ENCODE measurements at regions not wholly inside any gene's neighbourhood (a gene's known extent, or its start where the extent isn't known, plus 50 kb on each side); places are given as distances from the start of the nearest gene placed in this dataset.
"Not testable (repeated sequence)": the region's sequence is repeated elsewhere in the genome, so short reads cannot be mapped to it uniquely, and the experiment has no call there.

GRCh38 chr6:12481292-12481691 lies 191.1 kb downstream of the EDN1 start:
- DNase-seq, result no peak

GRCh38 chr6:12481850-12482249 lies 191.7 kb downstream of the EDN1 start:
- no peak for DNase-seq

DNA sequence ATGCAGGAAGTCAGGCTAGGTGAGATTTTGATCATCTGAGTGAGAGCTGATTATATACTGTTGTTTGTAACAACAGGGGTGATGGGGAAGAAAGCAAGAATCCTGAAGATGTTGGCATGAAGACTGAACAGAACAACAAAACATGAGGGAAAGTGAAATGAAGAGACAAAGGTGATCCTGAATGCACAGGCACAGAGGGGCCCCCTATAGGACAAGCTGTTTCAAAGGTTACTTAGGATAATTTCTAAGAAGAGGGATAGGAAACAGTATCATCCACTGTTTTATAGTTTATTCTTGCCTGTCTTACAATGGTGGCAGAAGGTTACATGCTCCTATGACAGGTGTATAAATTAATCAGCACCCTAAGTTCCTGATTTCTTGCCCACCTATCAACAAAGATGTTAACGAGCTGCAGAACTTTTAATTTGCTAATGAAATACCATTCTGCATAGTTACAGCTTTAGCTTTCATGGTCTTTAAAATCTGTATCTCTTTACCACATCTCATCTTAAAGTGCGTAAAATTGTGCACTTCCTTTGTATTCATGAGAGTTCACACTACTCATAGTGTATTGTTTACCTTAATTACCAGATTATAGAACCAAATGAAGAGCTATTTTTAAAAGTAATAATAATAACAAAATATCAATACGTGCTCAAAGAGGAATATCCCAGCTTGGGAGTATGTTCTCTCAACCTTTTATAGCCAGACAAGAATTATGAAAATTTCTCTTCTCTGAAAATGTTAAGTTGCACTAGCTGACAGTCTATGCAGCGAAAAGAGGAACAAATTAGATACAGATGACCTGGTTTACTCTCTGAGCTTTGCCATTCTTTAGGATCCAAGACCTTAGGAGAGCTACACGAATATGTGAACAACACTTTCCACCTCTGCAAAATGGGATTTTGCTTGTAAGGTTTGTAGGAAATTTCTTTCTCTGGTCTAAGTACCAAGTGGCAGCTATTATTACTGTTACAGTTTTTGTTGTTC lies 192.5 kb downstream of the EDN1 start:
- DNase-seq, result no peak

- no peak for DNase-seq
Observed at GRCh38 chr6:12483712-12484111, 193.6 kb downstream of the EDN1 start.

- no peak for DNase-seq
Observed at GRCh38 chr6:12484519-12484918, 194.4 kb downstream of the EDN1 start.

GRCh38 chr6:12485226-12485764 lies 195.1 kb downstream of the EDN1 start:
- DNase-seq, result no peak

DNA sequence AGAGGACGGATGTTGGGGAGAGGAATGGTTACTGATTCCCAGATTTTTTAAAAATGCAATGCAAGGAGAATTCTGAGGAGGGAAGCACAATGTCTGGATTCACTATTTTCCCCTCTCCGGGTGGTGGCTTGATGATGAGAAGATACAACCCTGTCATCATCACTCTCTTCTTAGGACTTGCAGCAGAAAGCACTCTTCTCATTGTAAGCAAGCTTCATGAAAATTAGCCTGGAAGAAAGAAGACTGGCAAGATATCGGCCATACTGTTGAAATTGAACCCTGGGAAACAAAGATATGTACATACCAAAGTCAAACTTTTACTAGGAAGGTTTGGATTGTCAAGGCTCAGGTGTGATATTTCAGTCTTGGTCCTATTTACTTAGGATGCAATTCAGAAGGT lies 195.7 kb downstream of the EDN1 start:
- DNase-seq, result no peak

GRCh38 chr6:12490351-12490903 lies 200.3 kb downstream of the EDN1 start:
- no peak for DNase-seq

- no peak for DNase-seq
Observed at GRCh38 chr6:12490904-12491571, 200.9 kb downstream of the EDN1 start.

GRCh38 chr6:12492929-12493328 lies 202.8 kb downstream of the EDN1 start:
- DNase-seq, result not testable (repeated sequence)

DNA sequence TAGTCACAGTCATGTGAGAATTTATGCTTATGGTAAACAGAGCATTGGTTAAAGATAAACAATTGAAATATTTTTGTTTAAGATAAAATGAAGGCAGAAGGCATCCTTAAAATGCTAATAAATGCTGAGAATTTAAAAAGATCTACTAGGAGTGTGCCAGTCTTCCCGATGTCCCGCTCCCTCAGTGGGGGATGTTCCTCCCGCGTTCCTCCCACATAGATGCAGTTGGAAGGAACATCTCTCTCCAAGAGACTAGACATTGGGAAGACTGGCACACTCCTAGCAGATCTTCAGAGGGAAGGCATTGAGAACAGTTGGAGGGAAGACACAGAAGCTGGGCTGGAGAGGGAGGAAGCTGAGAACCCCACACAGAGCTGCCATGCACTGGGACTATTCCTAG lies 203.3 kb downstream of the EDN1 start:
- DNase-seq, result no peak

DNA sequence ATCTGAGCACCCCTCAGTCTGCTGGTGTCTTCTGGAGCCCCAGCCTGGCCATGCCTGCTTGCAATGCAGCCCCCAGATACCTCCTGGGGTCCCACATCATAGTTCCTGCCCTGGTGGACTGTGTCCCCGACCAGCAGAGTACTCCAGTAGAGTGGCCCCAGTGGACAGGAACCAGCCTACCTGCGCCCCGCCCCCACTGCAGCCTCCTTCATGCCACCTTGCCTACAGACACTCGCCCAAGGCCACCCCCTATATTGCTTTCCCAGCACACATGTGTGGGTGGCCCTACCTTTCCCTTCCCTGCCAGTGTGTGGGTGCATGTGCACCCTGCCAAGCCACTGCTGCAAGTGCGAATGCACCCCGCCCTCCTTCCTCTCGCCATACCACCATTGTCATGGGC lies 204.0 kb downstream of the EDN1 start:
- no peak for DNase-seq

DNA sequence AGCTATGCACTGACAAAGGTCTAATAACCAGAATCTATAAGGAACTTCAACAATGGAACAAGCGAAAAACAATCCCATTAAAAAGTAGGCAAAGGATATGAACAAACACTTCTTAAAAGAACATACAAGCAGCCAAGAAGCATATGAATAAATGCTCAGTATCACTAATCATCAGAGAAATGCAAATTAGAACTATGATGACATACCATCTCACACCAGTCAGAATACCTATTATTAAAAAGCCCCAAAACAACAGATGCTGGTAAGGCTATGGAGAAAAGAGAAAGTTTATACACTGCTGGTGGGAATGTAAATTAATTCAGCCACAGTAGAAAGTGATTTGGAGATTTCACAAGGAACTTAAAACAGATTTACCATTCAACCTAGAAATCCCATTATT lies 211.8 kb downstream of the EDN1 start:
- no peak for DNase-seq

DNA sequence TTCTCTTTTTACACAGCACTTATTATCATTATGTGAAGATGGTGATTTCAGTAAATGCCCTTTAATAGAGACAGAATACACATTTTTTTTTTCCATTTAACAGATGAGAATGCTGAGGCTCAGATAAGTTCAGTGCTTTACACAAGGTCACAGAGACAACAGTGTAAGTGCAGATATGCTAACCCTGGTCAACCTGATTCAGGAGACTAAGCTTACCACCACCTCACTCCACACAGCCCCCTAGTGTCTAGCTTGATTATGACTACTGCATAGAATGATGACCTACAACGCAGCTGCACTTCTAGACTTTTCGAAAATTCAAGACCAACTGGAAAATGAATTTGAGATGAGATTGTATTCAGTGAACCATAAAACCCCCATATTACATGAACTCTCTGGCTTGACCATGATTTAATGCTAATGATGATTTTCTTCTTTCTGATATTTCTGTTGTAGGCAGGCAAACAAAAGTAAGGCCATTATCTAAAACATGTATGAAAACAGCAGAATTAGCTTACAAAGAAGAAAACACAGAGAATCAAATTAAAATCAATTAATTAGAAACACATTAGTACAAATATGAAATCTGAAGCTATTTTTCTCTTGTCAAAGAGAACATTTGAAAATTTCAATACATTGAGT lies 212.1 kb upstream of the PHACTR1 start:
- DNase-seq, result no peak

DNA sequence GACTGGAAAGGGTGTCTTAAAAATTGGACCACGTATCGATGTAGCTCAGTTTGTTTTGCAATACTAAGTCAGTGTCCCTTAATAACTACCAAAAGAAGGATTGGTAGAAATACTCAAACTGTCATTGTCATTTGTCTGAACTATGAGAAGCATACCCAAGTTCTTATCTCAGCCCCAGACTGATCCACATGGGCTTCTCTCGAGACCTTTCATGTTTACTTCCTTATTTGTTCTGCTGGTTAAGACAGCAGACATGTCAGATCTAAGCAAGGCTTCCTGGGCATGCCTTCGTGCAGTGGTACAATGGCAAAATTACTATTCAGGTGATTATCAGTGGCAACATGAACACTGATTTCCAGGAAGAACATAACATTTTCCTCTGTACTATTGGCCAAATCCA lies 211.1 kb upstream of the PHACTR1 start:
- no peak for DNase-seq

- DNase-seq, result no peak
Observed at GRCh38 chr6:12506159-12506558, 210.4 kb upstream of the PHACTR1 start.

- no peak for DNase-seq
Observed at GRCh38 chr6:12507636-12508035, 208.9 kb upstream of the PHACTR1 start.

GRCh38 chr6:12508553-12508952 lies 208.0 kb upstream of the PHACTR1 start:
- no peak for DNase-seq

DNA sequence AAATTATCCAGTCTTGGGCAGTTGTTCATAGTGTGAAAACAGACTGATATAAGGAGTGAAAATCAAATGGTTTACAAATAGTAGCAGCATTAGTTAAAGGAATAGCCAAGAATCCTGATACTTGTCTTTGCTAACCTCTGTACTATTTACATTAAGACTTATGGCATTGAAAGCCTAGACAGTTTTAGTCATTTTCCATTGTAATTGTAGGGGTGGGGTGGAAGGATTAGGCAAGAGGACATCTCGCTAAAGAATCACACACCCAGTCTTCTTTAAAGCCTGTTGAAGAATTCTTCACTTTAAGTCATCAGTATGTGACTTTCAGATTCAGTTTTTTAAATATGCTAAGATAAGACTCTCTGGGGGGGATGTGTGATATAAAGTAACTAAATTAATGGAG lies 207.5 kb upstream of the PHACTR1 start:
- no peak for DNase-seq

DNA sequence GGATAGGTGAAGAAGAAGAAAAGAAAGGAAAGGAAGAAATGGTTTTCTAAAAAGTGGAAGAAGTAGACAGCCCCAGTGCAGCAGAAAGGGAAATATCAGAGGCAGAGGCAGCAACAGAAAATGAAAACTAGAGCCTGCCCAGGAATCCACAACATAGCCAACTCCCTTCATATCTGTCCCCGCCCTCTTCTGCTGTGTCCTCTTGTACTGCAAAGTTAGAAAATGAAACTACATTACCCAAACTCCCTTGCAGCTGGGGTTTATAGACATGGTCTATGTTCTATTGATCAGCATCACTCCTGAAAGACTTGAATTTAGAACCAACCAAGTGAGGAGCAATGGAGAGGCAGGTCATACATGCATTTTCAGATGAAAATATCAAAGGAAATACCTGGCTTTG lies 200.5 kb upstream of the PHACTR1 start:
- DNase-seq, result no peak

GRCh38 chr6:12522347-12522746 lies 194.2 kb upstream of the PHACTR1 start:
- DNase-seq, result no peak

DNA sequence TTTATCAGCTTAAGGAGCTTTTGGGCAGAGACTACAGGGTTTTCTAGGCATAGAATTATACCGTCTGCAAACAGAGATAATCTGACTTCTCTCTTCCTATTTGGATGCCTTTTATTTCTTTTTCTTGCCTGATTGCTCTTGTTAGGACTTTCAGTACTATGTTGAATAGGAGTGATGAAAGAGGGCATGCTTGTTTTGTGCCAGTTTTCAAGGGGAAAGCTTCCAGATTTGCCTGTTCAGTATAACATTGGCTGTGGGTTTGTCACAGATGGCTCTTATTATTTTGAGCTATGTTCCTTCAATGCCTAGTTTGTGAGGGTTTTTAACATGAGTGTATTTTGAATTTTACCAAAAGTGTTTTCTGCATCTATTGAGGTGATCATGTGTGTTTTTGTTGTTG lies 192.8 kb upstream of the PHACTR1 start:
- no peak for DNase-seq

DNA sequence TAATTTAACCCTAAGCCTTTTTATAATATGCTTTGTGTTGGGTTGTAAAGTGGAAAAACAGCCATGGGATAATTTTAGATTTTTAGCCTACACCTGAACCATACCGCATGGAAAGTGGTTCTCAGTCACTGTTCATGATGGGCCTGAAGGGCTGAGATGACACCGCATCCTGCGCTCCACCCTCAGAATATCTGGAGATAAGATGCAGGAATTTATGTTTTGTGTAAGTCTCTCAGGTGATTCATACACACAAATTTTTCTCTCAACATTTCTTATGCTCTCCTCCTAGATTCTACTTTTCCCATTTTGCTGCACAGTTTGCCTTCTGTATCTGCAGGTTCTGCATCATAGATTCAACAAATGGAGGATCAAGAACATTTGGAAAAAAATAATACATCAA lies 191.3 kb upstream of the PHACTR1 start:
- DNase-seq, result no peak

Data from midbrain (tissue), 1 donor.